Embryonic facial prominence (tissue), 1 donor: ENCODE measurements at regions not wholly inside any gene's neighbourhood (a gene's known extent, or its start where the extent isn't known, plus 50 kb on each side); places are given as distances from the start of the nearest gene placed in this dataset.
"Not testable (repeated sequence)": the region's sequence is repeated elsewhere in the genome, so short reads cannot be mapped to it uniquely, and the experiment has no call there.

Experiments used
- DNase-seq: peaks from one replicate; pipeline ENCODE4 v3.0.0-alpha.2; 2016; ENCODE audit errors: extremely low spot score

- no peak for DNase-seq
These were observed 563.8 kb downstream of the COL12A1 start for GRCh38 chr6:74642101-74642500.

DNA sequence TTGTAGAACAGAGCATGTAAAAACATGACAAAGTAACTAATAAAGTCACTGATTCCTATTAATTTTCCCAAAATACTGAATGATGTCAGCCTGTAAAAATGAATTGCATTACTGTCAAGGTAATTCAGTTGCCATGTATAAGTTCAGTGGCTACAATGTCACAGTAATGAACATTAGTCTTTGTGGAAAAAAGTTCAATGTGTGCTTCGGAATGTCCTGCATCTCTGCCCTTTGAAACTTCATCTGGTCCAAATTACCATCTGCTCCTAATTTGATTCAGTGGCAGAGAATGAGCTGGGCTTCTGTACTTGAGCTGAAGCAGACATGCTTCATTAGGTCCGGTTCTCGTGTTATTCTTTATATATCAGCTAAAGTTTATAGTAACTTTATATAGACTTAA, 567.4 kb downstream of the COL12A1 start:
- DNase-seq, result no peak

DNA sequence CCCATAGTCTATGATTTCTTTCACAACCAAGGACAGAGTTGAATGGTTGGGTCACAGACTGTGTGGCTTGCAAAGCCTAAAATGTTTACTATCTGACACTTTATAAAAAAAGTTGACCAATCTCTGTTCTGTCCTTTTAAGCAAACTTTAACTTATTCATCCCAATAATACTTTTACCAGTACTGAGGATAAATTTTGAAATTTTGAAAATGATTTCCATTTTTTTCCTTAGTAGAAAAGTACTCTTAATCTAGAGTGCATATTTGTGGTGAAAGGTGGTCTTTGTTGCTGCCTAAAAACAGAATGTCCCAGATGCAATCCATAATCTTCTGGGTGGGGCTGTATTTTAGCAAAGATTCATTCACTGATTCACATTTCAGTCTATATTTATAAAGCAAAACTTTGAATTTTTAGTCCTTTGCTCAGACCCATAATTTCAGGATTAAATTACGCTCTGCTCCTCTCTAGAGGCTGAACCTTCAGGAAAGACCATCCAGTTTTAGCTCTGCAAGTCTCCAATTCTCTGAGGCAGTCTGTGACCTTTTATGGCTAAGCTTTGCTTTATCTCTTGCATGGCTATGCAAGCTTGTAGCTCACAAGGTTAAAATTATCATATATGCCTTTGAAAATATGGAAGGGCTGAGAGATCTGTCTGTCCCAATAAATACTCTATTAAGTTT, 573.5 kb downstream of the COL12A1 start:
- no peak for DNase-seq

- DNase-seq, result no peak
These were observed 574.3 kb downstream of the COL12A1 start for GRCh38 chr6:74631564-74631963.

DNA sequence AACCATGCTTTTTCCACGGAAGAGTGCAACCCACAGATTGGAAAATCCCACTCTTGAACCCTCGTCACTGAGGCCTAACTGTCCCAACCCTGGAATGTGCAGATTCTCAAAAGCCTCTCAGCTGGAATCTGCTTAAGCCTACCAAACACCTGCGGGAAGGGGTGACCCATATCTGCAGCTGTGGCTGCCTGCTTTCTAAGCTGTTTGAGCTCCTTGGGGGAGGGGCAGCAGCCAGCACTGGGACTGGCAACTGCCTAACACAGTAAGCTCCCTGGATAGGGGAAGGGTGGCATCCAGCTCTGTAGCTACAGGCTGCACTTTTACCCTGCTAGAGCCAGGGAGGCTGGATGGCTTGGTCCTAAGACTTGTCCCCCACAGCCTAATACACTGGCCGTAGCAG, 579.6 kb downstream of the COL12A1 start:
- DNase-seq, result no peak

DNA sequence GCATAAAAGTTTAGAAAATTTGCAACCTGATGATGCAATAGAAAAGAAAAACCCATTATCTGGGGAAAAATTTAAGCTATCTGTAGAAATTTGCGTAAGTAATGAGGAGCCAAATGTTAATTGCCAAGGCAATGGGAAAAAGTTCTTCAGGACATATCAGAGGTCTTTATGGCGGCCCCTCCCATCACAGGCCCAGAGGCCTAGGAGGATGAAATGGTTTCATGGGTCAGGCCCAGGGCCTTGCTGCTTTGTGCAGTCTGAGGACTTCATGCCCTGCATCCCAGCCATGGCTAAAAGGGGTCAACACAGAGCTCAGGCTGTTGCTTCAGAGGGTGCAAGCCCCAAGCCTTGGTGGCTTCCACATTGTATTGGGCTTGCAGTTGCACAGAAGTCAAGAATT, 582.8 kb downstream of the COL12A1 start:
- no peak for DNase-seq

DNA sequence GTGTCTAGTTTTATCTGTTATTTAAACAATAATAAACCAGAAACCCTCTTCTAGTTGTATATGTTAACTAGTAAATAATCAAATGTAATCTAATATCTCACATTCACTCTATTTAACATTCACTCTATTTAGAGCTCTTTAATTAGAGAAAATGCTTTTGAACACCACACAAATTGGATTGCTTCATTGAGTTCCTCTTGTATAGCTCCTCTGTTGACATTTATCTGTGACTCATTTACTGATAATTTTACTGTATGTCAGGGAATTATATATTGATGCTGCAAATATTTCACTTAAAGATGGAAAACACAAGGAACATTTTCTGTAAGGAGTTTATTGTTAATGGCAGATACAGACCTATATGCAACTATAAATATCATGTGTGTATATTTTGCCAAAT, 594.6 kb downstream of the COL12A1 start:
- no peak for DNase-seq

- DNase-seq, result no peak
These were observed 595.5 kb downstream of the COL12A1 start for GRCh38 chr6:74610352-74610751.

- DNase-seq, result no peak
These were observed 596.0 kb downstream of the COL12A1 start for GRCh38 chr6:74609871-74610270.

GRCh38 chr6:74607934-74608333, 597.9 kb downstream of the COL12A1 start:
- no peak for DNase-seq

DNA sequence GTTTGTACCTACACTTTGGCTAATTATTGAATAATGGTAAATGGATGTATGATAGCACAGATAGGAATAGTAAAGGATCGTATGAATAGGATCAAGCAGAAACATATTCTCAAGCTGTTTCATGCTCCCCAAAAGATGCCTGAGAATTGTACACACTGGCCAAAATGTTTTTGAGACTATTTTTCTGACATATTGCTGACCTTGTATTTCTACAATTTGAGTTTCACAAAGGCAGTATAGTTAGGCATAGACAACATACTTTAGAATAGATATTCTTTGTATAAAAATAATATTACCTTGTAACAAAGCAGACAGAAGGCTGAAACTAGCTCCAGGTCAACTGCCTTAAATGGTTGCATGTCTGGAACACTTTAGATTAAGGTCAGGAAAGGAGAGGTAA, 598.4 kb downstream of the COL12A1 start:
- no peak for DNase-seq

DNA sequence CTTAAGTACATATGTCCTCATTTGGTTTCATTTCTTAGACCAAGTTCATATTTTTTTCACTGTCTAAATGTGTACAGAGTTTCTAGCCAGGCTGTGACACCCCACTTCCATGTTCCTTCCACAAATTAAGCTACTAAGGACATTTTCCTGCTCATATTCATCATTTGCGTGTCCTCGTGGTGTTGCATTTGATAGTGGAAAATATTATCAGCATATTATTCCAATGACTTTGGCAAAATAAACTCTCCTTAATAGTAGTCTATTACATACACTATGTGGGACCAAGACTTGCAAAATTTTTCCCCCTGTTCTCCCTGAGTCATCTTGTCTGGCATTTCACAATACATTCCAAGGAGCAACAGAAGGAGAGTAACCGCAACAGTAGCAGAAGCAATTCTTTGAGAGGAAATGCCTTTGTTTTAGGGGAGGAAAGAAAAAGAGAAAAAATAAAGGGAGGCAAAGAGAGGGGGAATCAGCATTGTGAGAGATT, 599.2 kb downstream of the COL12A1 start:
- DNase-seq, result no peak

DNA sequence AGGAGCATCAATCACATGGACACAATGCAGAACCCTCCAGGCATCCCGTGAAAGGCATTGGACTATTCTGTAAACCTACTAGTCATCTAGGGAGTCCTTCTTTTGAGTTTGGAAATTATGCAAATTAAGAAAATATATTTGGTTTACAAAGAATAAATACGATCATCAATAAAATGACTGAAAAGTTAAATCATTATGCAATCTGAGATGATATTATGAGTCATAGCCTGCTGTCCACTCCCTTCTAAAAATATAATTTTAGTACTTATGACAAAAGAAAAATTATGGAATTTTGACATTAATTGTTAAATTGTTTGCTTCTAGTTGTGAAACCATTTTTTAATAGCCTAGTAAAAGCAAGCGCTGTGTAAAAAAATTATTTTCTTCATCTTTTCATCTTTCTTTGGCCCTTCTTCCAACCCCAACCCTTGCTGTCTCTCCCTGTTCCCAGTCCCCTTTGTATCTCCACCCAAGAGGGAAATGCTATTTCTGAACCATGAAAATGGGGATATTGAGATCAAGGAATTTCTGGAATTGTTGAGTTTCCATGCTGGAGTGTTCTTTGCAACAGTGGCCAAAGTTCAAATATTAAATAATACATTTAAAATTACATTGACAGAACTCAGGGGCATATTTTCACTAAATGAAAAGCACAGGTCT, 599.8 kb downstream of the COL12A1 start:
- DNase-seq, result no peak

DNA sequence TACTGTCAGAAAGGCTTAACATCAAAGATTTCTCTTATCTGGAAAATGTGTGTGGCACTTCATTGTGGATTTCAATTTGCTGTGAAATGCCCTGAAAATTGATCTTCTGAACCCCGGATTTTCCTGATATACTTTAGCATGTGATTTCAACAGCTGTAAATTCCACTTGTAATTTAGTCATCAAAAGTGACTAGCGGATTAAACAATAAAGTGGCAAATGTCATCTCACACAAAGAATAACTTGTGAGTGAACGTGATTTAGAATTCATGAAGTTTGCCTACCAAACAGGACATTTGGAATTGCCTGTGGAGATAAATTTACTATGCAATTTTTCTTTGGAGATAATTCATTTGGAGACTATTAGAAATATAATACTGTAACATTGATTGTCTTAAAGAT, 601.6 kb downstream of the COL12A1 start:
- no peak for DNase-seq

DNA sequence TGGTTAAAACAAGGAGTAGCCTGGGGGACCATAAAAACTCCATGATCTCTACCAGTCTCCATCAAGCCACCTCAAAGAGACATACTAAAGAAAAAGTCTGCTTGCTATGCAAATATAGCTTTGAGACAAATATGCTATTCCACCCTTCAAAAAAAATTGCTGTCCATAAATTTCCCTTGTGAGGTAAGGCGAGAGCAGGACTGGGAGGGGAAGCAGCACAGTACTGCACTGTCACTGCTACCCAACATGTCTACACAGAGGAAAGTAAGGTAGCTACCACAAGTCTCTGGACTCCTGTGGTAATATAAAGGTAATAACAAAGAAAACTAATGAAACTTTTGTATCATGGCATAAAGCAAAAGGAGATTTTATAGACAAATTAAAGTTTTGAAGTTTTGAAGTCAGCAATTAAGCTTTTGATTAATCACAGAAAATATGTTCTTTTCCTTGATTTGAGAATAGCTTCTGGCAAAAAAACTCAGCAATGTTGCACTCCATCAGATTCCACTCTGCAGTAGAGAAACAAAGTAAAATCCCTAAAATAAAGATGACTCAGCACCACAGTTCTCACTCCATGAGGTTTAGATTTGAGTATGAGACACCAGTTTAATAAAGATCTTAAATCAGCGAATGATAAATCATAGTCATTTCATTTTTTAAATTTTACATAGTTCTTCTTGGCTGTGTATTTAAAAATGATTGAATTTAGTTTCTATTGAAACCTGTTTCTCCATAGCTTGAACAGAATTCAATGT, 602.4 kb downstream of the COL12A1 start:
- no peak for DNase-seq

GRCh38 chr6:74602206-74602605, 603.6 kb downstream of the COL12A1 start:
- DNase-seq, result no peak

DNA sequence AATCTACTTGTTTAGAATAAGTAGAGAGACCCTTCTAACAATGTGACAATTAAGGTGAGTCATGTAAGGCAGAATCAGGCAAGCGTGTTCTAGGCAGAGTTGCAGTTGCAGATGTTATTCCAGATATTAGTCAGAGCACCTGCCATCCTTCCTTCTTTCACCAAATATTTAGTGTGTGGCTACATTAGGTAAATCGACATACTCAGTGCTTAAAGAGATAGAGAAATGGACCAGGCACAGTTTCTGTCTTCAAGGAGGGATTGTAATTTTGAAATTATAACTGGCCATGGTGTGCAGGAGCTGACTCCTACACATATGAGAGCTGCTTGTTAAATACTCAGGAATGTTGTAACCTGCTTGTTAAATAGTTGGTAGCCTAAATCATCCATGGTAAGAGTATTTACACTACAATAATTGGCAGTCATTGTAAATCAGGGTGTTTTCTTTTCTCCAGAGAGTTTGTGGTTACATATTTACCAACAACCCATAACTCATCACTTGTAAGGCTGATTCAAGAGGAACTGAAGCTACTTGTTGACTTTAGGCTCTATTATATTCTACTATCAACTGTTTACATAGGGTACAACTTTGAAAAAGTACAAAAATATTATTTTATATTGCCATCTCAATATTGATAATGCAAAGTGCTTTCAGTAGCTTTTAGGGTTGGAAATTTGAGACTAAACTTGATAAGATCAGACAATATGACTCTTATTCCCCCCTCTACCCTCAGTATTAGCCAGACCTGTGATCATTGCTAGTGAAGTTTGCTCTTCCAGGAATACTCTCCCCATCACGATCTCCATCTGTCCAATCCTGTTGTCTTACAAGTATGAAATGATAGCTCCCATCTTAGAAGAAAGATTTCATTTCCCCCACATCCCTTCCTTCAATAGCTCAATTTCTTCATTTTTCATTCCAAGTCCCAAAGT, 607.1 kb downstream of the COL12A1 start:
- DNase-seq, result no peak

GRCh38 chr6:74597840-74598239, 608.0 kb downstream of the COL12A1 start:
- no peak for DNase-seq

GRCh38 chr6:74597266-74597665, 608.6 kb downstream of the COL12A1 start:
- DNase-seq, result no peak

- no peak for DNase-seq
These were observed 609.3 kb downstream of the COL12A1 start for GRCh38 chr6:74596588-74596987.

DNA sequence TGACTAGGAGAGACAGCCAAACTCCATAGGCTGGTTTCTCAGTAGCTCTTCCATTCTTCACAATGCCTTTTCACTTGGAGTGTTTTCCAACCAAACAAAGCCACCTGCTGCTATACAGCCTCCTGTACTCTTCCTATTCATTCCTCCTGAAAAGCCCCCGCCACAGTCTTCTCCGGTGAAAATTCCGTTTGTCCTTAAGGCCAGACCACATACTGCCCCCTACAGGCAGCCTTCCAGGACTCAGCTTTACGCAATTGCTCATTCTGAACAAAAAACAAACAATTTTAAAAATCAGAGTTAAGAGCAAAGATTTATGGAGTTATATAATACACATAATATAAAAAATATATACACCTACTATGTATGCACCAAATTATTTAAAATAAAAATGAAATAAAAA, 611.5 kb downstream of the COL12A1 start:
- not testable (repeated sequence) for DNase-seq
